Activated CD4-positive, alpha-beta T cell treated with anti-CD3 and anti-CD28 coated beads, Interleukin-2, Interleukin-6, amounts not matched to agents 100 ng/mL and 50 ng/mL, durations not matched to agents 16 hours and 8 hours (primary cell): ENCODE measurements at regions not wholly inside any gene's neighbourhood (a gene's known extent, or its start where the extent isn't known, plus 50 kb on each side); places are given as distances from the start of the nearest gene placed in this dataset.
"Not testable (repeated sequence)": the region's sequence is repeated elsewhere in the genome, so short reads cannot be mapped to it uniquely, and the experiment has no call there.

ENCODE experiments used
- DNase-seq: peaks from one replicate; pipeline ENCODE4 v3.0.0-alpha.2; 2020

- not testable (repeated sequence) for DNase-seq
Observed at GRCh38 chr12:20160899-20161298, 207.4 kb upstream of the PDE3A start.

DNA sequence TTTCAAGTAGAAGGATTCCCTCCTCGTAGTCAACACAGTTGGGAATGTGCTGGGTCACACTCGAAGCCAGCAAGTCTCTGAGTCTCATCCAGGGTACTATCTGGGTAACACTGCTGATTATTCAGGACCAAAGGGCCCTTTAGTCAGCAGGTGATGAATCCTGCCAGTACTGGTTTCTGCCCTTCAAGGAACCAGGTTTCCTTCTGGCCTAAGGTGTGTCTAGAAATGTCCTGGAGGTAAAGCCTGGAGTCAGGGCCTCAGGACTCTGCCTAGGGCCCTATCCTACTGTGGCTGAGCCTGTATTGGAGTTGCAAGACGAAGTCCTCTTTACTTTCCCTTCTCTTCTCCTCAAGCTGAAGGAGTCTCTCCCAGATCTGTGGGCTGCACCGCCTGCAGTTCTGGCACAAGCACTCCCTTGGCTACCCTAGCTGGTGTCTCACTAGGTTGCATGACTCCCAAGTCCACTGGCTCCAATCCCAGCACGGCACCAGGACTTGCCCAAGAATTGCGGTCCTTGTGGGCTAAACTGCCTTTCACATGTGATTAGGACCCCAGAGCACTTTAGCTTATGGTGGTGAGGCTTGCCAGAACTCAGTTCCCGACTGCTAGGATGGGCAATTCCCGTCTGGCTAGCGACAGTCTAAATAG, 193.7 kb upstream of the PDE3A start:
- DNase-seq: no peak

- DNase-seq: no peak
Observed at GRCh38 chr12:20175704-20176388, 192.5 kb upstream of the PDE3A start.

DNA sequence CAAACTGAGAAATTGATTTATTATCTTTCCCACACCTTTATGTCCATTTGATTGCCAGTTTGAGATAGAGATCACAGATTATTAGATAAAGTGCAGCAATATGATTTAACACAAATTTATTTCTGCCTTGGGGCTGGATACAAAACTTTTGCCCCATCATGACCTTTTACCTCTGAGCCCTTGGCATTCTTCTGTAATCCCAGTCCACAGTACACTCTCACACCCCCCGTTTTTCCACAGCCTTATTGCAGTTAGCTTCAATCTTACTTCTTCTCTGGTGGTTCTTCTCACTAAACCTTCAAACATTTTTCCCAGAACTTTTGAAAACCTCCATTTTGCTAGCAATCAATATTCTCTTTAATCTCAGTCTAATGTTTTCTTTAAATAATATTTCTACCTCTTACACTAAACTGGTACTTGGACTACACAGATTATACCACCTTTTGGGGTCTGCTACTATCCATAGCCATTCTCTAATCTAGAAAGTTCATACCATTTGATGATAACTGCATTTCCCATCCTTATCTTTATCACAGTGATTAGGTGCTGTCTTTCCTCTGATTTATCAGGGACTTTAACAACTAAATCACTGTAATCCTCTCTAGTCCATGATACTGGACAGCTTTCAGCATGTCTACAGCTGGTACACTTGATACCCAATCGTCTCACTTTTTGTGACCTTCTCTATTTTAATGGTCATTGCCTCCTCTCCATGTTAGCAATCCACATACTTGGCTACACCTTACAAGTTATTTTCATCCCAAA, 186.7 kb upstream of the PDE3A start:
- DNase-seq: no peak

- DNase-seq: no peak
Observed at GRCh38 chr12:20183563-20183962, 184.8 kb upstream of the PDE3A start.

- DNase-seq: no peak
Observed at GRCh38 chr12:20184514-20184913, 183.8 kb upstream of the PDE3A start.

DNA sequence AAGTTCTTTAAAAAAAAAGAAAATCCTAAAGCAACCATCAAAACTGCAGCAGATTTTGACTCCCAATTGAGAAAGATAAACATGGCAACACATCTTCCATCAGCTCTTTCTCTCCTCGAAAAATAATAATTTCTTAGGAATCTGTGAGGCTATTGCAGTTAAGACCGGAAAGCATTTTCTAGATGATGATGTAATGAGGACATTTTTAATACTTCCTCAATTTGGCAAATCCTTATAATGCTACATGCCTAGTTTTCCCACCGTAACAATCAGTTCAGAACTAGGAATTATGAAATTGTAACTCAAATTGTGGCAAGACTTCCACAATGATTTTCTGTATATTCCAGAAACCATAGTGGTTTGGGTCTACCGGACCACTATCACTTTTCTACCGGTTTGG, 180.9 kb upstream of the PDE3A start:
- no peak for DNase-seq

- no peak for DNase-seq
Observed at GRCh38 chr12:20188930-20189653, 179.2 kb upstream of the PDE3A start.

DNA sequence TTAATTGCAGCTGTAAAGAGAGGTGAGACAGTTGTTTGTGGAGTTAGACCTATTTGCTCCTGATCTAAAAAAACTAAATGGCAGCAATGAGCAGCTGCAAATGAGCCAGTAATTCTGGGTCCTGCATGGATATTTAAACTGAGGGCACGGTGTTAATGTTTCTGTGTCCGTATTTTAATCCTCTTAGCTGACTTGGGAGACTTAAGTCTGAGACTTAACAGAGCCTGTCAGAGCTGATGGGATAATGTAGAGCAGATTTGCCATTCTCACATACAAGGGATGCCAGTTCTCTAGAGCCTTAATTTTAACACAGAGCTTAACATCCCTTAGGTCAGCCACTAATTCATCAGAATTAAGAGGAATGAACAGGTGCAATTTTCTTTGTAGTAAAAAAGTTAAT, 178.6 kb upstream of the PDE3A start:
- no peak for DNase-seq

GRCh38 chr12:20194171-20194570, 174.2 kb upstream of the PDE3A start:
- no peak for DNase-seq

- DNase-seq: no peak
Observed at GRCh38 chr12:20196767-20197166, 171.6 kb upstream of the PDE3A start.

DNA sequence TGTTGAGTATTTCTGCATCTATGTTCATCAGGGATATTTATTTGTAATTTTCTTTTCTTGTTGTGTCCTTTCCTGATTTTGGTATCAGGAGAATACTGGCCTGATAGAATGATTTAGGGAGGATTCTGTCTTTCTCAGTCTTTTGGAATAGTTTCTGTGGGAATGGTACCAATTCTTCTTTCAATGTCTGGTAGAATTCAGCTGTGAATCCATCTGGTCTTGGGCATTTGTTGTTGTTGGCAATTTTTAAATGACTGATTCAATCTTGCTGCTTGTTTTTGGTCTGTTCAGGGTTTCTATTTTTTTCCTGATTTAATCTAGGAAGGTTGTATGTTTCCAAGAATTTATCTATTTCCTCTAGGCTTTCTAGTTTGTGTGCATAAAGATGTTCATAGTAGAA, 170.9 kb upstream of the PDE3A start:
- no peak for DNase-seq

DNA sequence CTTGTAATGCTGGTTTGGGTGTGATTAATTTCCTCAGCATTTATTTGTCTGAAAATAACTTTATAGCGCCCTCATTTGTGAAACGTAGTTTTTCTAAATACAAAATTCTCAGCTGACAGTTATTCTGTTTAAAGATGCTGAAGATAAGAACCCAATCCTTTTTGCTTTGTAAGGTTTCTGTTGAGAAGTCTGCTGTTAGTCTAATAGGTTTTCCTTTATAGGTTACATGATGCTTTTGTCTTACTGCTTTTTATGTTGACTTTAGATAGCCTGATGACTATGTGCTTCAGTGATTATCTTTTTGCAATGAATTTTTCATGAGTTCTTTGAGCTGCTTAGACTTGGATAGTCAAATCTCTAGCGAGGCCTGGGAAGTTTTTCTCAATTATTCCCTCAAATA, 168.6 kb upstream of the PDE3A start:
- DNase-seq: no peak

GRCh38 chr12:20201733-20202132, 166.6 kb upstream of the PDE3A start:
- DNase-seq: no peak

DNA sequence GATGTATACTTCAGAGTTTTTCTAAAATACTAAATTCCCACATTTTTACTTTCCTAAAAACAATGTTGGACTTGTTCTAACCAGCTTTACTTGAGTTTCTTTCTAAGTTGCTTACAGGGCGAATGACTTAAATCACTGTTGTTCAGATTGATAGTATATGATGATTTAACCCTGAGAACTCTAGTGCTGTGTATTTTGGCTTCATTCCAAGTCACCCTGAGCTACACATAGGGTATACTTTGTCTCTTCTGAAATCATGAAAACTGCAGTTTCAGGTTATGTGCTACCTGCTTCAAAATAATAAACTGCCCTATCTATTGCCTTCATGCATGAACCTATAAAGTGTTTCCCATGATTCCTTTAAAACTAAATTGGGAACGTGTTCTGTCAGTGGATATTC, 162.5 kb upstream of the PDE3A start:
- no peak for DNase-seq

DNA sequence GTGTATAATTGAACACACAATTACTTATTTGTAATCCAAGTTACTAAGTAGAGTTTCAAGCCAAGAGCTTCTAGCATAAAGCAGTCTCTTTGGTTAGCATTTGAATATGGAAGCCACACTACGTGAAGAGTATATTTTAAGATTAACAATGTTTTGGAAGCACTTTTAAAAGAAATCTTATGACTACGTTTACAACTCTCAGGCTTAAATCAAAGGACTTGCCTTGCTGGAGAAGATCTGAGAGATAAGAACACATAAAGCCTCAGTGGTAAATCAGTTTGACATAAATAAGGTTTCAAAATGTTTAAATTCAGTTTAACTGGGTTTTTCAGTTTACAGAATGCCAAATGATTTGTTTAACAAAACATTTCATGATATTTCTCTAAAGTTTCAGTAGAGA, 161.9 kb upstream of the PDE3A start:
- no peak for DNase-seq

- DNase-seq: no peak
Observed at GRCh38 chr12:20210621-20211215, 157.6 kb upstream of the PDE3A start.

DNA sequence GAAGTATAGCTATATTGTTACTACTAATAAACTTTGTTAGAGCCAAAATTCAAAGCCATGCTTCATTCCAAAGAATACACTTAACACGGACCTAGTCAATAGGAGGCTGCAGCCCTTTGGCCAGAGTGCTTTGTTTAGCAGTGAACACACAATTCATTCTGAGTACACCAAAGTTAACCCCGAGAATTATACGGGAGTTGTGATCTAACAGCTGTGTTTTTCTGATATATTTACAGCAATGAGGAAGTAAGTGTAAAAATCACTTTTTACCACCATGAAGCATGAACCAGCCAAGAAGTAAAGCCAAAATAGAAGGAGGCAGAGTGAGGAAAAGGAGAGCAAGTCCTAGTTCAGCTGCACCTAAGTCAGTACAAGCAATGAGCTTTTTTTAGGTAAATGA, 156.8 kb upstream of the PDE3A start:
- no peak for DNase-seq

GRCh38 chr12:20211981-20212421, 156.3 kb upstream of the PDE3A start:
- DNase-seq: no peak

DNA sequence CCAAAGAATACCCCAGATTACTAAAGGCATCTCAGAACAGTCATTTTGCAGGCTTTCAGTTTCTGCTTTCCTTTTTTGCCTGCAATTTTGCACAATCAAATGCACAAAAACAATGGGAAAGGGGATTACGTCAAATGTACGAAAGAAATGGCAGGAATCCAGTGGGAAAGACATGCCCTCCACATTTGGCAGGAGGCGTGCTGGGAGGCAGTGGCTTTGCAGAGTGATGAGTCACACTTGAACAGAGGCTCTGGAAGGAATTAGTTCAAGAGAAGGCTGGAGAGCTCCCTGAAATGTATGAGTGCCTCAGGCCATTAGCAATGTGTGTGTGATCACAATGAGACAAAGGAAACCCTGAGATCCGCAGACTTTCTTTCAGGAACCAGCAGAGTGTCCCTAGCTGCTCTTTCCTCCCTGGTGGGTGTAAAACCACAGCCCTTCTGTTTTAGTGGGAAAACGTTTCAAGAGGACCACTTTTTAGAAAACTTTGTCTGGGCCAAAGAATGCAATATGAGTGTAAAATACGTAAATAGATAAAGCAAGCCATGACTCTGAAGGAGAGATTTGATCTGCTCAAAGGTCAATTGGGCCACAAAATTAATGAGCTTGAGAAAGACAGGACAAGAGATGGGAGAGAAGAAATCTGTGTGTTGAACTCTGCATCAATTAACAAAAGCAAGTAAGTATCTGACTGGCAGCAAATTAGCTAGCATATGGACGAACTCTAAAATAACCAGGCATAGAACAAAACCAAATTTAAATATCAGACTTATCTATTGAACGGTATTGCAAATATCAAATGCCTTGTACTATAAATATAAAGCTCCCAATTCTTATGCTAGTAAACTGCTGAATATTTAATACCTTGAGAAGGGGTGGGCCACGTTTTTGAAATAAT, 155.4 kb upstream of the PDE3A start:
- no peak for DNase-seq

DNA sequence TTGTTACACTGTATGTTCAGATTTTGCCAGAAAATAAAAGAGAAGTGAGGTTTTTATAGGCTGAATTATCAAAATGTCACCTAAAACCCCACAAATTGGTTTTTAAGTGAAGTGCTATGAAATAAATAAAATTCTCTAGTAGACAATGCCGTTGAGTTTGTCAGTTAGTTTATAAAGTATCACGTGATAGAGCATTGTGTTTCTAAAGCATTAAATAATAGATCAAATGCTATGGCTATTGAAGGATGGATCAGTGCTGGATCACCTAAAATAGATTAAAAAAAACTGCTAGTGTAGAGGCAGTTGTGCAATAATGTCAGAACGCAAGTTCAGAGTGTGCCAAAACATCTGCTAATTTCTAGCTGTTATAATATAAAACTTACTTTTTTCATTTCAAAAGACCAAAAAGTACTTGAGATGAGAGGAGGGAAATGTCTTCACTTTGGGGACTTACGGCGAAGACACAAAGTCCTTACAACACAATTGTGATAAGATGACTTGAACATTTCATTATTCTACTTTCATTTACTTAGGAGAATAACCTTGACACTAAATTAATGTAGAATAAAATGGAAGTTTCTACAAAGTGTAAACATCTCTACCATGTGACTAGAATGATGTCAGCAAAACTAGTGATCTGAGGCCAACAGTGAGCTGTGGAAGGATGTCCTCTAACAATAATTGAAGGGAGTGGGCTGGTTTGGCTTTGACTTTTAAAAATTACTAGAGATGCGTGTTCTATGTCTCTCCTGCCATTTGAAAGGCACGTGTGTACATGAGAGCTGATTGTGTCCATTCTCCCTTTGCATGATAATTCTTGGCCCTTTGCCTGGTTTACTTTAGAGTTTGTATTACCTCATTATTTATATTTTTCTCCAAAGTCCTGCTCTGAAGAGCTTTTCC, 154.4 kb upstream of the PDE3A start:
- no peak for DNase-seq
